Ectodermal cell (in vitro differentiated cells): ENCODE measurements at regions not wholly inside any gene's neighbourhood (a gene's known extent, or its start where the extent isn't known, plus 50 kb on each side); places are given as distances from the start of the nearest gene placed in this dataset.

Experiments used
- H3K27ac ChIP-seq: 2 replicates; pipeline ENCODE4 v1.7.0; 2013; ENCODE audit warnings: mild to moderate bottlenecking, low read depth, low read length; ENCODE audit not compliant: insufficient read depth, poor library complexity, severe bottlenecking
- H3K27me3 ChIP-seq: 2 replicates; pipeline ENCODE4 v1.7.0; 2013; ENCODE audit warnings: mild to moderate bottlenecking, low read length; ENCODE audit not compliant: insufficient read depth, control insufficient read depth, poor library complexity, severe bottlenecking
- H3K36me3 ChIP-seq: one replicate; pipeline ENCODE4 v1.7.0; 2013; ENCODE audit warnings: low read length; ENCODE audit not compliant: control insufficient read depth, insufficient read depth
- H3K4me1 ChIP-seq: one replicate; pipeline ENCODE4 v1.7.0; 2013; ENCODE audit warnings: low read length; ENCODE audit not compliant: control insufficient read depth, insufficient read depth
- H3K4me3 ChIP-seq: 2 replicates; pipeline ENCODE4 v1.7.0; 2013; ENCODE audit warnings: low read depth, low read length, control low read depth; ENCODE audit not compliant: insufficient read depth
- H3K9me3 ChIP-seq: 2 replicates; pipeline ENCODE4 v1.7.0; 2013; ENCODE audit warnings: mild to moderate bottlenecking, low read length, moderate library complexity; ENCODE audit not compliant: control insufficient read depth
- WGBS, 2 experiments: methylation state at CpG; one replicate each; pipeline ENCODE4 v1.1.7; 2013; ENCODE audit warnings: missing lambda C conversion rate in 2 of 2; 5-methylcytosine and 5-hydroxymethylcytosine counted together

- 92 to 95% methylated on average over 3 of the region's 3 CpGs for WGBS, 2 experiments
- Histone ChIP-seq H3K4me1 (no peaks in the 10 kb centered on the region), H3K36me3 (no peaks in the 10 kb centered on the region), H3K27me3 (no peaks in the 10 kb centered on the region), H3K9me3 (no peaks in the 10 kb centered on the region), H3K27ac (no peak overlapping the region), H3K4me3 (no peak overlapping the region)
Measured at GRCh38 chr7:110257673-110258072, 833.3 kb upstream of the LRRN3 start.

- Histone ChIP-seq H3K27ac (no peak overlapping the region), H3K9me3 (no peaks in the 10 kb centered on the region), H3K4me1 (no peaks in the 10 kb centered on the region), H3K36me3 (no peaks in the 10 kb centered on the region), H3K4me3 (no peak overlapping the region), H3K27me3 (no peaks in the 10 kb centered on the region)
- WGBS, 2 experiments, result 80 to 92% methylated on average over 1 to 2 of the region's 2 CpGs
Measured at GRCh38 chr7:110262251-110262650, 828.7 kb upstream of the LRRN3 start.

- Histone ChIP-seq H3K4me1 (no peaks in the 10 kb centered on the region), H3K4me3 (no peak overlapping the region), H3K36me3 (no peaks in the 10 kb centered on the region), H3K27ac (no peak overlapping the region), H3K9me3 (no peaks in the 10 kb centered on the region), H3K27me3 (no peaks in the 10 kb centered on the region)
- WGBS, 2 experiments, result 86 to 90% methylated on average over 4 of the region's 5 CpGs
Measured at GRCh38 chr7:110264288-110264687, 826.6 kb upstream of the LRRN3 start.

GRCh38 chr7:110281362-110281761, 809.6 kb upstream of the LRRN3 start:
- 88 to 100% methylated on average over 4 of the region's 4 CpGs for WGBS, 2 experiments

GRCh38 chr7:110283056-110283455, 807.9 kb upstream of the LRRN3 start:
- no peaks in the 10 kb centered on the region for H3K9me3 ChIP-seq
- no peaks in the 10 kb centered on the region for H3K36me3 ChIP-seq
- WGBS, 2 experiments, result 75 to 76% methylated on average over 2 of the region's 2 CpGs
- no peaks in the 10 kb centered on the region for H3K4me1 ChIP-seq
- H3K4me3 ChIP-seq, result no peak overlapping the region
- H3K27me3 ChIP-seq, result no peaks in the 10 kb centered on the region
- no peak overlapping the region for H3K27ac ChIP-seq

More at GRCh38 chr7:110281362-110281761, 809.6 kb upstream of the LRRN3 start:
- Histone ChIP-seq H3K27me3 (no peaks in the 10 kb centered on the region), H3K27ac (no peak overlapping the region), H3K4me1 (no peaks in the 10 kb centered on the region), H3K9me3 (no peaks in the 10 kb centered on the region), H3K4me3 (no peak overlapping the region), H3K36me3 (no peaks in the 10 kb centered on the region)

- 96 to 98% methylated on average over 2 of the region's 2 CpGs for WGBS, 2 experiments
- H3K27ac ChIP-seq, result no peak overlapping the region
- no peak overlapping the region for H3K4me3 ChIP-seq
- H3K4me1 ChIP-seq, result no peaks in the 10 kb centered on the region
- H3K27me3 ChIP-seq, result no peaks in the 10 kb centered on the region
- H3K36me3 ChIP-seq, result no peaks in the 10 kb centered on the region
- no peaks in the 10 kb centered on the region for H3K9me3 ChIP-seq
Measured at GRCh38 chr7:110291430-110291829, 799.5 kb upstream of the LRRN3 start.

GRCh38 chr7:110296321-110296720, 794.6 kb upstream of the LRRN3 start:
- H3K27ac ChIP-seq, result no peak overlapping the region
- no peaks in the 10 kb centered on the region for H3K27me3 ChIP-seq
- H3K9me3 ChIP-seq, result no peaks in the 10 kb centered on the region
- H3K36me3 ChIP-seq, result no peaks in the 10 kb centered on the region
- no peak overlapping the region for H3K4me3 ChIP-seq
- no peaks in the 10 kb centered on the region for H3K4me1 ChIP-seq
- WGBS, 2 experiments, result 83 to 91% methylated on average over 1 of the region's 1 CpG

- Histone ChIP-seq H3K9me3 (no peaks in the 10 kb centered on the region), H3K27ac (no peak overlapping the region), H3K27me3 (no peaks in the 10 kb centered on the region), H3K4me3 (no peak overlapping the region), H3K36me3 (no peaks in the 10 kb centered on the region), H3K4me1 (no peaks in the 10 kb centered on the region)
- 89% methylated on average over 1 of the region's 1 CpG; no CpG with 5 or more reads in 1 of the 2 experiments for WGBS, 2 experiments
Measured at GRCh38 chr7:110307776-110308175, 783.2 kb upstream of the LRRN3 start.

- no peaks in the 10 kb centered on the region for H3K4me1 ChIP-seq
- H3K9me3 ChIP-seq, result no peaks in the 10 kb centered on the region
- H3K27me3 ChIP-seq, result no peaks in the 10 kb centered on the region
- no peak overlapping the region for H3K27ac ChIP-seq
- H3K4me3 ChIP-seq, result no peak overlapping the region
- H3K36me3 ChIP-seq, result no peaks in the 10 kb centered on the region
- 86 to 95% methylated on average over 5 of the region's 5 CpGs for WGBS, 2 experiments
Measured at GRCh38 chr7:110308791-110309190, 782.1 kb upstream of the LRRN3 start.

- H3K36me3 ChIP-seq, result no peaks in the 10 kb centered on the region
- no peaks in the 10 kb centered on the region for H3K4me1 ChIP-seq
- H3K27me3 ChIP-seq, result no peaks in the 10 kb centered on the region
- H3K27ac ChIP-seq, result no peak overlapping the region
- H3K4me3 ChIP-seq, result no peak overlapping the region
- no peaks in the 10 kb centered on the region for H3K9me3 ChIP-seq
Measured at GRCh38 chr7:110309941-110310340, 781.0 kb upstream of the LRRN3 start.

GRCh38 chr7:110311556-110311955, 779.4 kb upstream of the LRRN3 start:
- H3K4me3 ChIP-seq, result no peak overlapping the region
- H3K36me3 ChIP-seq, result no peaks in the 10 kb centered on the region
- H3K27me3 ChIP-seq, result no peaks in the 10 kb centered on the region
- no peaks in the 10 kb centered on the region for H3K4me1 ChIP-seq
- no peak overlapping the region for H3K27ac ChIP-seq
- WGBS, 2 experiments, result 61 to 64% methylated on average over 3 of the region's 3 CpGs
- no peaks in the 10 kb centered on the region for H3K9me3 ChIP-seq
